K562 (cell line): ENCODE measurements at regions not wholly inside any gene's neighbourhood (a gene's known extent, or its start where the extent isn't known, plus 50 kb on each side); places are given as distances from the start of the nearest gene placed in this dataset.

Experiments used
- ATAC-seq: fragments of 200-7000 bp; cut with Tn5 transposase; 3 replicates; pipeline ENCODE4 v1.9.1; 2020; ENCODE audit warnings: moderate library complexity
- BruUV-seq: library from RNA; stranded (reverse); fragments of 400-500 nt; replicated peaks from 2 replicates; lab custom pipeline; 2021; lab: Mats Ljungman, UMichigan
- CTCF ChIA-PET: fragments of 300-600 bp; formaldehyde crosslinking; extraction: SDS; loops from one replicate; lab custom pipeline; 2021; ENCODE audit warnings: low intra/inter-chr PET ratio; lab: Yijun Ruan, JAX
- POLR2A ChIA-PET: fragments of 300-600, 350-650 bp; sonication (Branson Sonifier 250); formaldehyde crosslinking; extraction: SDS; loops from one replicate; lab custom pipeline; 2021; ENCODE audit warnings: antibody characterized with exemption, inconsistent platforms; lab: Yijun Ruan, JAX
- DNase-seq, 4 experiments: peaks; one replicate each; pipeline versions ENCODE4 v3.0.0 to v3.0.0-alpha.2; 2011 to 2018; ENCODE audit warnings: low spot score in 3 of 4, mixed read lengths in 3 of 4; ENCODE audit errors: extremely low read depth in 1 of 4
- FAIRE-seq: peaks from 2 replicates; lab custom pipeline; 2011; peaks lifted over from hg19 to GRCh38; lab: Jason Lieb, UNC
- H2AFZ ChIP-seq: 2 replicates; pipeline ENCODE4 v1.6.0; 2011; ENCODE audit warnings: low read depth, low read length, control low read depth, inconsistent platforms
- H3K27ac ChIP-seq: fragments of 200-600 bp; 3 replicates; pipeline ENCODE4 v1.8.0; 2011; ENCODE audit warnings: low read depth, mild to moderate bottlenecking, control low read depth, inconsistent platforms, low read length, moderate library complexity, mixed read lengths; ENCODE audit errors: extremely low read depth
- H3K27me3 ChIP-seq, 2 experiments: fragments of 300-600 bp in 1 of 2; 2 replicates in 1 of 2; 3 replicates in 1 of 2; pipeline versions ENCODE4 v1.6.0 to v1.8.0; 2011; ENCODE audit warnings: inconsistent platforms in 2 of 2, low read length in 2 of 2, mild to moderate bottlenecking in 1 of 2, mixed read lengths in 1 of 2, moderate library complexity in 1 of 2; ENCODE audit not compliant: control insufficient read depth in 2 of 2, insufficient read depth in 2 of 2
- H3K36me3 ChIP-seq: fragments of 300-600 bp; 3 replicates; pipeline ENCODE4 v1.8.0; 2011; ENCODE audit warnings: mild to moderate bottlenecking, low read length, inconsistent platforms; ENCODE audit not compliant: control insufficient read depth, insufficient read depth
- H3K4me1 ChIP-seq, 2 experiments: fragments of 200-600 bp in 1 of 2; replicated peaks in 1 of 2; 2 replicates in 1 of 2; 3 replicates in 1 of 2; pipeline versions ENCODE4 v1.5.1 to v1.8.0; 2011; ENCODE audit warnings: inconsistent platforms in 2 of 2, low read length in 2 of 2, mild to moderate bottlenecking in 1 of 2, mixed read lengths in 1 of 2, moderate library complexity in 1 of 2; ENCODE audit not compliant: control insufficient read depth in 2 of 2, insufficient read depth in 2 of 2
- H3K4me2 ChIP-seq: 2 replicates; pipeline ENCODE4 v1.6.1; 2011; ENCODE audit warnings: low read length, control low read depth, inconsistent platforms, mixed read lengths; ENCODE audit not compliant: insufficient read depth
- H3K4me3 ChIP-seq: fragments of 200-600 bp; sonication (generic), shearing (Covaris generic); 2 replicates; pipeline ENCODE4 v1.5.1; 2016; ENCODE audit warnings: control low read depth, inconsistent platforms
- H3K79me2 ChIP-seq: fragments of 200-600 bp; 3 replicates; pipeline ENCODE4 v1.8.0; 2011; ENCODE audit warnings: low read length, inconsistent platforms; ENCODE audit not compliant: control insufficient read depth, insufficient read depth
- H3K9ac ChIP-seq, 2 experiments: 2 replicates each; pipeline versions ENCODE4 v1.6.0 to v1.6.1; 2011; ENCODE audit warnings: low read depth in 2 of 2, low read length in 2 of 2, control low read depth in 1 of 2, inconsistent platforms in 1 of 2, mild to moderate bottlenecking in 1 of 2, mixed read lengths in 1 of 2; ENCODE audit not compliant: insufficient read depth in 1 of 2
- H3K9me1 ChIP-seq: one replicate; pipeline ENCODE4 v1.6.0; 2011; ENCODE audit warnings: inconsistent platforms, mild to moderate bottlenecking, low read length, moderate library complexity; ENCODE audit not compliant: control insufficient read depth, insufficient read depth
- H3K9me3 ChIP-seq: replicated peaks from 2 replicates; pipeline ENCODE4 v1.5.1; 2011; ENCODE audit warnings: low read depth, low read length, inconsistent platforms; ENCODE audit not compliant: control insufficient read depth, insufficient read depth
- H4K20me1 ChIP-seq: replicated peaks from 2 replicates; pipeline ENCODE4 v1.6.1; 2011; ENCODE audit warnings: low read length, inconsistent platforms, mixed read lengths; ENCODE audit not compliant: control insufficient read depth, insufficient read depth
- C11orf30 ChIP-seq: fragments of 450-650 bp; IDR thresholded peaks from 2 replicates; pipeline ENCODE4 v1.6.1; 2016; ENCODE audit warnings: low read depth, mild to moderate bottlenecking
- CSDE1 ChIP-seq, 2 experiments: fragments of 450-650 bp; IDR thresholded peaks; 2 replicates each; pipeline ENCODE4 v1.6.1; 2016; ENCODE audit warnings: mild to moderate bottlenecking in 1 of 2
- MAFG ChIP-seq: fragments of 450-650 bp; conservative IDR thresholded peaks from 2 replicates; pipeline ENCODE4 v1.6.1; 2016; ENCODE audit warnings: missing genetic modification characterization, missing compliant biosample characterization
- NFYB ChIP-seq: IDR thresholded peaks from 2 replicates; pipeline ENCODE4 v1.6.1; 2011; ENCODE audit warnings: mild to moderate bottlenecking, moderate library complexity; ENCODE audit not compliant: insufficient read length; ENCODE audit errors: extremely low read depth
- ZNF184 ChIP-seq: sonication (generic); formaldehyde crosslinking; IDR thresholded peaks from 2 replicates; pipeline ENCODE4 v1.5.0; 2020; ENCODE audit warnings: missing genetic modification reagents
- ZNF316 ChIP-seq: fragments of 450-650 bp; IDR thresholded peaks from 2 replicates; pipeline ENCODE4 v1.6.1; 2016
- in situ Hi-C: fragments of 300-500 bp; cut with MboI; formaldehyde crosslinking; loops from 4 replicates; pipeline ENCODE4 v1.15.0; 2018; ENCODE audit warnings: inconsistent platforms, mixed read lengths
- intact Hi-C: fragments of 100-400 bp; cut with micrococcal nuclease; formaldehyde crosslinking; loops from 2 replicates; pipeline ENCODE4 v1.14.2; 2022
- TF ChIP-seq, protein P1 (sequence below): fragments of 450-650 bp; IDR thresholded peaks from 2 replicates; pipeline ENCODE4 v1.6.1; 2017; ENCODE audit warnings: antibody characterized with exemption, mild to moderate bottlenecking

DNA sequence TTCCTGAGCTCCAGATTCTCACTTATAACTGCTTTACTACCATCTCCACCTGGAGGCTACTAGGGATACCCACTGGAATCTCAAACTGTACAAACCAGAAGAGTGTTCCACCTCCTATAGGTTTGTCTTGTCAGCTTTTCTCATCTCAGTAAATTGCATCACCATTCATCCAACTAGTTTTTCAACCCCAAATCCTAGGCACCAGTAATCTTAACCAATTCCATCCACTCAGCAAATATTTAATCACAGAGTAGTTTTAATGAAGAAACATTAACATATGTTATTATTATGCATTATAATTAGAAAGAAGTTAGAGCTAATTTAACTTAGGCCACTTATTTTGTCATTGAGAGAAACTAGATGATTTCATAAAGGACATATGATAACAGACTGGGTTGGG, 635.0 kb downstream of the DCDC2C start:
- no peak for FAIRE-seq
- BruUV-seq: no TSS peak
- ChIA-PET CTCF (no interaction called here), POLR2A (no interaction called here)
- Histone ChIP-seq H3K4me1 (no peaks in the 10 kb centered on the region), H3K36me3 (no peaks in the 10 kb centered on the region), H3K79me2 (no peaks in the 10 kb centered on the region), H3K9me1 (no peaks in the 10 kb centered on the region), H2AFZ (no peak overlapping the region), H4K20me1 (no peaks in the 10 kb centered on the region), H3K4me3 (no peak overlapping the region), H3K4me2 (no peak overlapping the region), H3K27me3 (no peaks in the 10 kb centered on the region), H3K9ac (no peak overlapping the region), H3K9me3 (no peaks in the 10 kb centered on the region), H3K27ac (no peak overlapping the region)
- intact Hi-C loops: no loop called here
- no peak for DNase-seq
- no peak for ATAC-seq
- in situ Hi-C loops: no loop called here
- no peak for TF ChIP-seq ZNF184 (CRISPR knock-in tag)
- TF ChIP-seq CSDE1 (IDR thresholded peaks at IDR 0.05): no peak
- TF ChIP-seq MAFG (tag): peak; percentile 30; the same call in 1 of the 2 replicates
- TF ChIP-seq ZNF316: peak; percentile 52; the same call in 1 of the 2 replicates
- no peak for TF ChIP-seq NFYB
- peak; percentile 15; the same call in 1 of the 2 replicates for TF ChIP-seq C11orf30
- TF ChIP-seq, protein P1, sequence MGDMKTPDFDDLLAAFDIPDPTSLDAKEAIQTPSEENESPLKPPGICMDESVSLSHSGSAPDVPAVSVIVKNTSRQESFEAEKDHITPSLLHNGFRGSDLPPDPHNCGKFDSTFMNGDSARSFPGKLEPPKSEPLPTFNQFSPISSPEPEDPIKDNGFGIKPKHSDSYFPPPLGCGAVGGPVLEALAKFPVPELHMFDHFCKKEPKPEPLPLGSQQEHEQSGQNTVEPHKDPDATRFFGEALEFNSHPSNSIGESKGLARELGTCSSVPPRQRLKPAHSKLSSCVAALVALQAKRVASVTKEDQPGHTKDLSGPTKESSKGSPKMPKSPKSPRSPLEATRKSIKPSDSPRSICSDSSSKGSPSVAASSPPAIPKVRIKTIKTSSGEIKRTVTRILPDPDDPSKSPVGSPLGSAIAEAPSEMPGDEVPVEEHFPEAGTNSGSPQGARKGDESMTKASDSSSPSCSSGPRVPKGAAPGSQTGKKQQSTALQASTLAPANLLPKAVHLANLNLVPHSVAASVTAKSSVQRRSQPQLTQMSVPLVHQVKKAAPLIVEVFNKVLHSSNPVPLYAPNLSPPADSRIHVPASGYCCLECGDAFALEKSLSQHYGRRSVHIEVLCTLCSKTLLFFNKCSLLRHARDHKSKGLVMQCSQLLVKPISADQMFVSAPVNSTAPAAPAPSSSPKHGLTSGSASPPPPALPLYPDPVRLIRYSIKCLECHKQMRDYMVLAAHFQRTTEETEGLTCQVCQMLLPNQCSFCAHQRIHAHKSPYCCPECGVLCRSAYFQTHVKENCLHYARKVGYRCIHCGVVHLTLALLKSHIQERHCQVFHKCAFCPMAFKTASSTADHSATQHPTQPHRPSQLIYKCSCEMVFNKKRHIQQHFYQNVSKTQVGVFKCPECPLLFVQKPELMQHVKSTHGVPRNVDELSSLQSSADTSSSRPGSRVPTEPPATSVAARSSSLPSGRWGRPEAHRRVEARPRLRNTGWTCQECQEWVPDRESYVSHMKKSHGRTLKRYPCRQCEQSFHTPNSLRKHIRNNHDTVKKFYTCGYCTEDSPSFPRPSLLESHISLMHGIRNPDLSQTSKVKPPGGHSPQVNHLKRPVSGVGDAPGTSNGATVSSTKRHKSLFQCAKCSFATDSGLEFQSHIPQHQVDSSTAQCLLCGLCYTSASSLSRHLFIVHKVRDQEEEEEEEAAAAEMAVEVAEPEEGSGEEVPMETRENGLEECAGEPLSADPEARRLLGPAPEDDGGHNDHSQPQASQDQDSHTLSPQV: no peak
